NCI-H748 (cell line): ENCODE measurements at regions not wholly inside any gene's neighbourhood (a gene's known extent, or its start where the extent isn't known, plus 50 kb on each side); places are given as distances from the start of the nearest gene placed in this dataset.
A peak's percentile ranks its signal among the peaks of the same experiment; 100 is the strongest.
"Not testable (repeated sequence)": the region's sequence is repeated elsewhere in the genome, so short reads cannot be mapped to it uniquely, and the experiment has no call there.

Experiments used
- DNase-seq: peaks from one replicate; lab custom pipeline; 2025; ENCODE audit not compliant: unreplicated experiment; lab: John Stamatoyannopoulos, UW

DNA sequence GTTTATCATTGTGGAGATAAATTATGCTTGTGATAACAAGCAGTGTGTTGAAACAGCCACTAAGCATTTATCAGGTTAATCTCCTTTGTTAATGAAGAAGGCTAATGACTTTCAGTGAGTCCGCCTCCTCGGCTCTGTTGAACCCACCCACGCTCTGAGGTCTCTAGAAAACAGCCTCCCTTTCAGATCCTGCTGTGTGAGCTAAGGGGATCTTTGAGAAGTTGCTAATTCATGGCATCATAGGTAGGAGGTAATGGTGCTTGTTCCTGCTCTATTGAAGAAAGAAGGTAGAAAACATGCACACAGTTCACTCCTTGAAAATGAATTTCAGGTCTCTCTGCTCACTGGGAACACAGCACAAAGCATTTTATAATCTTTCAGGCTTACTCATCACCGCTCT is 483.9 kb downstream of the AACS start:
- no peak for DNase-seq

- peak; percentile 39 for DNase-seq
These were observed 484.6 kb downstream of the AACS start for GRCh38 chr12:125549836-125550235.

- no peak for DNase-seq
These were observed 487.1 kb downstream of the AACS start for GRCh38 chr12:125552295-125552694.

- DNase-seq = not testable (repeated sequence)
These were observed 495.8 kb downstream of the AACS start for GRCh38 chr12:125561008-125561407.

- no peak for DNase-seq
These were observed 499.5 kb downstream of the AACS start for GRCh38 chr12:125564753-125565152.

DNA sequence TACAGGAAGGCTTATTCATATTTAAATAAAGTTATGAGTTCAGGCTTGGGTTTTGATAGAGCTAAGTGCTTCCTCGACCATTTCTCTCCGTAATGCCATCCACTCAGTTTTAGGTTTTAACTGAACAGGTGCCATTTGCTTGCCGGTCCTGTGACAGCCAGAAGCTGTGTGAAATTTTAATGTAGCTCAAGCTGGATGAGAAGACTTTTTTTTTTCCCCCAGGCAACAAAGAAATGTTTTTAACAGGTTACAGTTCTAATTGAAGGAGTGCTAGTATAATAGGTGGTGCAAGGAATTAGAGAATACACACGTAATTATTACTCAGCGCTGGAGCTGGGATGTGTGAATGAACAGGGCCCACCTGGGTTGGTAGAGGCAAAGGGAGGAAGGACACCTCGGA is 502.3 kb downstream of the AACS start:
- DNase-seq = no peak

DNA sequence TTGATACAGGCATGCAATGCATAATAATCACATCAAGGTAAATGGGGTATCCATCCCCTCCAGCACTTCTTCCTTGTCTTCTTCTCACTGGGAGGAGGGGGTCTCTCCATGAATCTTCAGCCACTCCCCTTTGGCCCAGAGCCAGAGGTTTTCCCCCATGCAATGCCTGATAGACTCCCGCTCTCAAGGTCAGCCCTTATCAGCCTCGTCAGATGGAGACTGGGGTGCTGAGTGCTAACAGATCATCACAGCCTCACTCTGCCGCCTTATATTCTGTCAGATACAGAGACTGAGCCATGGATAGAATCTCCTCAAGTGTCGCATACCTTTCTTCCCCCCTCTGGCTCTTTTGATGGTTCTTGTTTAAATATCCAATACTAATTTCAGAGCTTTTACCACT is 503.1 kb downstream of the AACS start:
- no peak for DNase-seq

DNA sequence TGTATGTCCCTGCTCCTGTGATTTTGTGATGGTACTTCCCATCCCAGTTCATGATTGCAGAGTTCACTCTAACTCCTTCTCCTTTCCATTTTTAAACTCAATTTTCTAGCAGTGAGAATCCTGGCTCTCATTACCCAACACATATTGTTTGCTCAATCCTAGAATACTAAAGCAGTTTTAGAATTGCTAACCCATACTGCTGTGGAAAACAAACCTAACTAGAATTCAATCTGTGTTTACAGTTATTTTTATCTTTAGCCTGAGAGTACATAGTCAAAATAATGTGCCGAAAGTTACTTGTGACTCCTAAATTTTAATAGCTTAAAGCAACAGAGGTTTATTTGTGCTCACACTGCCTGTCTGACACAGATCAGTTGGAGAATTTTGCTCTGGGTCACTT is 508.0 kb downstream of the AACS start:
- DNase-seq = no peak

- DNase-seq = no peak
These were observed 512.1 kb downstream of the AACS start for GRCh38 chr12:125577334-125577733.

GRCh38 chr12:125579916-125580315 is 514.7 kb downstream of the AACS start:
- no peak for DNase-seq

DNA sequence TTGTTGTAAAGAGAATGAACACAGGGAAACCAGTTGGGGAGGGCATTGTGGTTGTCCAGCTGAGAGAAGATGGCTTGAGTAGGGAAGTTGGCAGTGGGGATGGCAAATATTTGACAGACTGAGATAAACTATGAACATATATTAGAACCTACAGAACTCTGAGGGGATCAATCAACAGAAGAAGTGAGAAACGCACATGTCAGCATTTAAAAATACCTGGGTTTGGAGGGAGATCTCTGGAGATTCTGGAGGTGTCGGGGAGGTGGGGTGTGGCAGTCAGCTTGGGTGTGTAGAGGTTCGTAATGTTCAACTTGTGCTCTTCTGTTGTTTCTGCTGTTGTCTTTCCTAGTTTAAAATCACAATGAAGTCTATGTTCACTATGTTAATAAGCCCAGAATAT is 517.8 kb downstream of the AACS start:
- no peak for DNase-seq

- no peak for DNase-seq
These were observed 521.2 kb downstream of the AACS start for GRCh38 chr12:125586441-125586840.

DNA sequence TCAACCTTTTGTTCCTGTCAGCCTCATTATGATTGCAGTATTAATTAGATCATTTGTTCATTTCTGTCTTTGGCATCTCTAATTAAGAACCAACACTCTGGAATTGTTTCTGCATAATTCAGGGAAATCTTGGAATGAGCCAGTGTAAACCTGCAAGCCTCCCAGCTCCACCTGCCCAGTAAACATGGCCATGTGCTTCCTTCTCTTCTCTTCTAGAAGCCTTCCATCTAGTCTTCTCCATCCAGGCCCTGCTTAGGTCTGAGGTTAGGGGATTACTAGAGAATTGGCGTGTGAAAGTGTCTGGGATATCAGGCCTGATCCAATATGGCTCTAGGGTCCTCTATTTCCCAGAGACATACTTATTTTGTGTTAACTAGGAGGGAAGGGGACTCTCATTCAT is 528.0 kb downstream of the AACS start:
- DNase-seq = no peak

- peak; percentile 35 for DNase-seq
These were observed 539.7 kb downstream of the AACS start for GRCh38 chr12:125604976-125605375.

DNA sequence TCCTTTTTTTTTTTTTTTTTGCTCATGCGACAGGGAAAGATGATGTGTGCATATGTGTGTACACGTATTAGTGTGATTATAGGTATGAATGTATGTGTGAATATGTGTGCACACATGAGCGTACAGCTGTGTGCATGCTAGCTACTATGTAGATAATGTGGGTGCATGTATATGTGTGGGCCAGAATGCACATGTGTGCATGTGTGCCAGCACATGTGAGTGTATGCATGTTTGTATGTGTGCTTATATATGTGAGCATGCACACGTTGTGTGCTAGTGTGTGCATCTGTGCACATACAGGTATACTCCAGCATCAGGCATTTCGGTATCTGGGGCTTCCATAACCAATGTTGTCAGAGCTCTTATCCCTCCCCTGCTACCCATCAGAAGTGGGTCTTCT is 541.1 kb downstream of the AACS start:
- no peak for DNase-seq

DNA sequence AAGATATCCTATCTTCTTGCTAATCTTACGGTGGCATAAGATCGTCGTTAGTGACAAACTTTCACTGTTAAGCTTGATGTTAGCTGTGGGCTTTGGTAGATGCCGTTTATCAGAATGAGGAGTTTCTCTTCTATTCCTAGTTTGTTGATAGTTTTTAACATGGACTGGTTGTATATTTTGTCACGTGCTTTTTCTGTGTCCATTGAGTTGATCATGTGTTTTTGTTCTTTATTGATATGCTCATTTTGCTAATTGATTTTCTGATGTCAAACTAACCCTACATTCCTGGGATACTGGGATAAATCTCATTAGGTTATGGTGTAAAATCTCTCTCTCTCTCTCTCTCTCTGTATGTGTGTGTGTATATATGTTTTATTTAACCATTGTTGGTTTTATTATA is 545.1 kb downstream of the AACS start:
- no peak for DNase-seq

DNA sequence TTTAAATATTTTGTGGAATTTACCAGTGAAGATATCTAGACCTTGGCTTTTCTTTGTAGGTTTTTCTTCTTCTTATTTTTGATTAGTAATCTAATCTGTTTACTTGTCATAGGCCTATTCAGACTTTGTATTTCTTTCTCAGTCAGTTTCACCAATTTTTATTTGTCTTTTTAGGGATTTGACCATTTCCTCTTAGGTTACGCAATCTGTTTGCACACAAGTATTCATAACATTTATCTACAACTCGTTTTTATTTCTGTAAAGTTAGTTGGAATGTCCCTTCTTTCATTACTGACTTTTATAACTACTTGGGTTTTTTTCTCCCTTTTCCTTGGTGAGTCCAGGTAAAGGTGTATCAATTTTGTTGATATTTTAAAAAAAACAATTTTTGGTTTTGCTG is 545.7 kb downstream of the AACS start:
- DNase-seq = no peak

DNA sequence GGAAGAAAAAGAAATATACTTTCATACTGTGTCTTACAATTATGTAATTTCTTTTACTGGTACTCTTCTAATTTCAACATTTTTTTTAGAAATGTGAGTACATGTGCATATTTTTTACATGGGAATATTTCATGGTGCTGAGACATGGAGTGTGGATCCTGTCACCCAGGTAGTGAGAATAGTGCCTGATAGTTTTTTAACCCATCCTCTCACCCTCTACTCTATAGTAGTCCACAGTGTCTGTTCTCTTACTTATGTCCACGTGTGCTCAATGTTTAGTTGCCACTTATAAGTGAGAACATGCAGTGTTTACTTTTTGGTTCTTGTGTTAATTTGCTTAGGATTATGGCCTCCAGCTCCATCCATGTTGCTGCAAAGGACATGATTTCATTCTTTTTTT is 548.8 kb downstream of the AACS start:
- no peak for DNase-seq

DNA sequence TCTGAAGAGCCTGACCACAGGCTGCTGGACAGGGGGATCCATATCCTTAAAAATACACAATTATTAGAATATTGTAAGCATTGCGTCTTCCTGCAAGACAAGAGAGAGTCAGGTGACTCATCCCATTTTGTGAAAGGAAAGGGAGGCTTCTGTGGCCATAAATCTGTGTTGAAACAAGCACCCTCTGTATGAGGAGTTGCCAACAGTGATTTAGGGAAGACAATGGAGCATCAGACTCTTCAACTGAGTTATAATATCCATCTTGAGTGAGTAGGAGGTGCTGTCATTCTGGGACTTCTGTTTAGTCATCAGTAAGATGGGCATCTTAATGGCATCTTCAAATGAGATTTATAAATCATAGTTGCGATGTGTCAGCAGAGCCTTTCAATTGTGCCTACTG is 554.5 kb downstream of the AACS start:
- DNase-seq = no peak

GRCh38 chr12:125633686-125634085 is 568.5 kb downstream of the AACS start:
- no peak for DNase-seq

GRCh38 chr12:125634813-125635212 is 569.6 kb downstream of the AACS start:
- no peak for DNase-seq

GRCh38 chr12:125639826-125640225 is 574.6 kb downstream of the AACS start:
- DNase-seq = no peak

- DNase-seq = no peak
These were observed 577.8 kb downstream of the AACS start for GRCh38 chr12:125643055-125643454.

GRCh38 chr12:125645724-125646123 is 580.5 kb downstream of the AACS start:
- no peak for DNase-seq
